ENCODE measurements at regions not wholly inside any gene's neighbourhood (a gene's known extent, or its start where the extent isn't known, plus 50 kb on each side); places are given as distances from the start of the nearest gene placed in this dataset.

DNA sequence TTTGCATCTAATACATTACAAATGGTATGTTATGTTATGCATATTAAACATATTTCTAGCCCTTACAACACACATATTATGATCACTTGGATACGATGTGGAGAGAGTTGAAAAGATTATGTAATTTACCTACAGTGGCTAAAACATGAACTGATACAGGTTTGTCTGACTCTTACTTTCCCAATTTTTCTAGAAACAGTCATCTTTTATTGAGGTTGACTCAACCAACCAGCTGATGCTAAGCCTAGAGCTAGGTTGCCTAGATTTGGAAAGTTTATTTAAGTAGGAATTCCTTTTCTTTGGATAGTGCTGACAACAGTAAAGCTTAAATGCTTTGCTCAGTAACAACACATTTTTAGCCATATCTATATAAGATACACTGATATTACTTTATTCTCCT, 1215.1 kb downstream of the ADGRL3 start:
- DNase-seq = no peak

DNA sequence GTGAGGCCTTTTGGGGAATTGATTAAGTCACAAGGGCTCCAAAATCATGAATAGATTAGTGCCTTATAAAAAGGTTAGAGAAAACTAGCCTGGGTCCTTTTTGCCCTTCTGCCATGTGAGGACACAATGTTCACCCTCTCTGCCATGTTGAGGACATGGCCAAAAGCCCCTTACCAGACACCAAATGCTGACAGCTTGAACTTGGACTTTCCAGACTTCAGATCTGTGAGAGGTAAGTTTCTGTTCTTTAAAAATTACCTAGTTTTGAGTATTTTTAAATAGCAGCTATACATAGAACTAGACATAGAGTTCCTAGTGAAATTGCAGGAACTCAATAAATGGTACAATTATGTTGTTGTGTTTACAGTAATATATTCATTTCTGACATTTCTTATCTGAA, 1214.4 kb downstream of the ADGRL3 start:
- DNase-seq = no peak

DNA sequence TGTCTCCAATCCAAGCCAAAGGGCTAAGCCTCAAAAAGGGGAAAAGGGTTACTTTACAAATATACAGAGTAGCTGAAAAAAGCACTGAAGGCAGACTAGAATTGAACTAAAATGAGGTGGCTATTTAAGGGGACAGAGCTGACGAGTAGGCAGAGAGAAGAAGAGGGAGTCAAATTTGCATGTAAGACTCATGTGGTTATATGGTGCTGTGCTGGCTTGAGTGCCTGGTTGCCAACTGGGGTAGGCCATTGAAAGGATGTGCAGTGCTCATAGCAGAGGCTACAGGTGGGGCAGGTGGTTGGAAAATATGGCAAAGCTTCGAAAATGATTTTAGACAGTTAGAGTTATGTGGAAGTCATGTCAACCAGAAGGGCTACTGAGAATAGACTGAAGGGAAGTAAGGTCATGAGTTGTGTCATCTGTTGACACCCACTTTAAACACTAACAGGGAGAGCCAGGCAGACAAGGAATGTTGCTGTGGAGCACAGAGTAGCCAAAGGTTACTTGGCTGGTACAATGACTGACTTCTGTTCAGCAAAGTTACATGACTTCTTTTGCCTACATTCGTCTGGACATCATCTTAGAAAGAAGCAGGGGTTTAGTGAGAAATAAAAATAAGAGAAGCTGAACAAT, 1210.4 kb downstream of the ADGRL3 start:
- no peak for DNase-seq

DNA sequence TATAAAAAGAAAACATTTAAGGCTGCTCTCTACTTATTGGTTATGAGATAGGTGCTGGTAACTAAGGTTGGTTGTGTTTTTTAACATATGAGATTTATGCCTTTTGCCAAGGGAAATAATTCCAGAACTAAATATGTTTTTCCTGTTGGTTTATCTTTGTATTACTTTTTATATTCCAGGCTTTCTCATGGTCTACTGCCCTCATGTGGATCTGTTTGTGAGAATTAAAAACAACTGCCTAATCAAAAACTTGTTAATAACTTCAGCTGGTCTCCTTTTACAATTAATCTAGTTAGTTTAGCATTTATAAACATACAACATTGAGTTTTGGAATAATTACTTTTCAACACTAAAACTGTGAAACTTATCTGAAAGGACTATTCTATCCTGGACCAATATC, 1208.3 kb downstream of the ADGRL3 start:
- no peak for DNase-seq

DNA sequence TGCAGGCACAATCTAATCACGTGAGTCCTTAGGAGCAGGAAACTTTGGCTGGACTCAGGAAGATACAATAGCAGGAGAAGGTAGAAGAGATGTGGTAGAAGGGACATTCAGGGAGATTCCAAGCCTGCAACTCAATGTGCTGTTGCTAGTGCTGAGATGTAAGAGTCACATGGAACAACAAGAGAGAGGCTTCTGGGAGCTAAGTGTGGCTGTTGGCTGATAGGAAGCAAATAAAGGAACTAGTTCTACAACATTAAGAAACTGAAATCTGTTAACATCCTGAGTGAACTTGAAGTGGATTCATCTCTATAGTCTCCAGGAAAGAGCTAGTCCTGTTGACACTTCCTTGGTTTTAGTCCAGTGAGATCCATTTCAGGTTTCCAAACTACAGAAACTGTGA, 1207.4 kb downstream of the ADGRL3 start:
- no peak for DNase-seq

DNA sequence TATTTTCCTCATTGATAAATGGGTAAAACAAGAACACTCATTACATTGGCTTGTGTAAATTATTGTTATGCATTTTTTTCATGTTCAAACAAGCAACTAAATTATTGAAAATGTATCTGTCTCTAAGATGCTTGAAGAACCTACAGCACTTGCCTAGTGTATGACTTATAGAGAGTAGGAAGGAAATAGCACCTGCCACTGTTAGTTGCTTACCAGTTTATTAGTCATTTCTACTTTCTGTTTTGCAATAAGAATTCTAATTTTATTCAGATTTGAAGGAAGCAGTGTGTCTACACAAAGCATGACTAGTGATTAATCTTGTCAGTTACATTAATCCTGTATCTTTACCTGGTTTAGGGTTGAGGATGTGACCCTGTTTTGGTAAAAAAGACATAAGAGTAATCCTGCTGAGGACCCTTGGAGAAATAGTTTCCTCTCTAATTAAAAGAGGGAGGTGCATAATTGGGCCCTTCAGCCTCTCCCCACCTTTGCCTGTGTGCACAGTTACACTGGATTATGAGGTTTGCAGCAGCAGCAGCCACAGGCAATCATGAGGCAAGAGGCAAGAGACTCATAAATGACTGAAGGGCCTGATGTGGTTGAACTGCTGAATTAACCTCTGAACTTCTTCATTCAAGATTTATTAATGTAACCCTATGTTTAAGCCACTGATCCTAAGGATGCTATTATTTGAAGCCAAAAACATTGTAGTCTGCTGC, 1202.1 kb downstream of the ADGRL3 start:
- DNase-seq = no peak

DNA sequence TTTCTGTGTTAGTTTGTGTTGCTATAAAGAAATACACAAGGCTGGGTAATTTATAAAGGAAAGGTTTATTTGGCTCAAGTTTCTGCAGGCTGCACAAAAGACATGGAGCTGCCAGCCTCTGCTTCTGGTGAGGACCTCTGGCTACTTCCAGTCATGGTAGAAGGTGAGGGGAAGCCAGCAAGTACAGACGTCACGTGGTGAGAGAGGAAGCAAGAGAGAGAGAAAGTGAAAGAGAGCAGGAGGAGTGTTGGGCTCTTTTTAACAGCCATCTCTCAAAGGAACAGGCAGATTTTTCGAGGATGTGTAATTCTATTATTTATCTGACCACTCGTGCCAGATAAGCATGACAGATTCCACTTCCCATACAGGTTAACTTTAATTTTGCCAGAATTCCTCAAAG, 1199.1 kb downstream of the ADGRL3 start:
- DNase-seq = no peak

DNA sequence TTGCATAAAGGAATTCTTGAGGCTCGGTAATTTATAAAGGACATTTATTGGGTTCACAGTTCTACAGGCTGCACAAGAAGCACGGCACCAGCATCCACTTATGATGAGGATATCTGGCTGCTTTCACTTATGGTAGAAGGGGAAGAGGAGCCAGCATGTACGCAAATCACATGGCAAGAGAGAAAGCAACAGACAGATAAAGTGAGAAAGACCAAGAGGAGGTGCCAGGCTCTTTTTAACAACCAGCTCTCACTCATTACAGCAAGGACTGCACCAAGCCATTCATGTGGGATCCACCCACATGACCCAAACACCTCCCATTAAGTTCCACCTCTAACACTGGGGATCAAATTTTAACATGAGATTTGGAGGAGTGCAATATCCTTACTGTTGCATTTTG, 1198.2 kb downstream of the ADGRL3 start:
- no peak for DNase-seq

DNA sequence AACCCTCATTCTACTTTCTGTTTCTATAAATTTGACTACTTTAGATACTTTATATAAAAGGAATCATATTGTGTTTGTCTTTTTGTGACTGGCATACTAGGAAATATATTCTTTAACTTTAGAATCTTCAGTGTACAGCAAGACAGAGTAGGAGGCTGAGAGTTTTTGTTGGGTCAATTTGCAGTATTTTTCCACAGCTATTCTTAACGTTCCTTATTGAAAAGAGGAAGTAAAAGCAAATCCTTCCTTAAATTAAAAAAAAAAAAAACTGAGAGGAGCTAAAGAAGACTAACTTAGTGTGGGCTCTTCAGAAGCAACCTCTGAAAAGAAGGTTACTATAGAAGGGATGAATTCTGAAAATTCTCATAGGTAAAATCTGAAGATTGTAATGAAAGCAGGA, 1194.6 kb downstream of the ADGRL3 start:
- DNase-seq = no peak

DNA sequence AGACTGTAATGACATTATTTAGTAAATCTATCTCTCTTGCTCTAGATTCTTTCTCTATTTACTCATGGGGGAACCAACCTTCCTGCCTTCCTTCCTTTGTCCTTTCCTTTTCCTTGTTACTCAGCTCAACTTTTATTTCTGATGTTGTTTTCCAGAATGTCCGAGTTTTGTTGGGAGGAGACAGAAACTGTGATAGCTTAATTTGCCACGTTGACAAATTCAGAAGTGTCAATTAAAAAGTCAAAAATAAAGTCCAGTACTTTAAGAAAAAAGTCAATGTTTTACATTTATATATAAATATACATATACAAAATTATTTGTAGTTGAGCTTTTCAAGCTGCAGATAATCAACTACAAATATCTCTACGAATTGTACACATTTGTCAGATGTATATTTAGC, 1187.7 kb downstream of the ADGRL3 start:
- DNase-seq = no peak

DNA sequence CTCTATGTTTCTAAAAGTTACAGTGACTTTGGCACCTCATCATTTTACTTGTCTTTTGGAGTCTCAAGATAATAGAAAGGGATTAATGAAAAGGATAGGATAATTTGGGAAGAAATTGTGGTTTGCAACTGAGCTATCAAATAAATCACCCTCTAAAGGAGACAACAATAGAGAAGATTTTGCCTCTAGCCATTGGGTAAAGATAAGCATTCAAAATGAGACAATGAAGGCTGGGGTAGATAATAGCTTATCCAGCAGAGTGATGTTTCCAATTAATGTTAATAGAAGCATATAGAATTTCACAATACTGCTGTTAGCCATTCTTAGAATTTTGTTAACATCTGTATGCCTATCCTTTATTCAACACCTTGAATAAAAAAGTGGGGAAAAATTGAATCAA, 1177.6 kb downstream of the ADGRL3 start:
- no peak for DNase-seq

DNA sequence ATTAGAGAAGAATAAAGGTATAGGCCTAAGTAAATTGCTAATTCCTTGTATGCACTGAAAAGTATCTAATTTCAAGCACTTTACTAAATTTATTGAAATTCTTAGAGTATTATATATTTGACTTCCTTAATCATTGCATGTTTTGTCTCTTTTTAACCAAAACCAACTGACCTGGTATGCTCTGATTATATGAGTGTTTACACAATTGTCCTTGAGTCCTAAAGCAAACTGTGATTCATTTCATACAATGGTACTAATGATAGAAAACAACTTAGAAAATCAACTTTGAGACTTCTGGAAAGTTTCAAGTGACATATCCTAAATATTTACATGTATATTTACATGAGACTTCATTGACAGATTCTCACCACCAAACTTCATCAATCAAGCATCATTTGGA, 1177.1 kb downstream of the ADGRL3 start:
- no peak for DNase-seq

DNA sequence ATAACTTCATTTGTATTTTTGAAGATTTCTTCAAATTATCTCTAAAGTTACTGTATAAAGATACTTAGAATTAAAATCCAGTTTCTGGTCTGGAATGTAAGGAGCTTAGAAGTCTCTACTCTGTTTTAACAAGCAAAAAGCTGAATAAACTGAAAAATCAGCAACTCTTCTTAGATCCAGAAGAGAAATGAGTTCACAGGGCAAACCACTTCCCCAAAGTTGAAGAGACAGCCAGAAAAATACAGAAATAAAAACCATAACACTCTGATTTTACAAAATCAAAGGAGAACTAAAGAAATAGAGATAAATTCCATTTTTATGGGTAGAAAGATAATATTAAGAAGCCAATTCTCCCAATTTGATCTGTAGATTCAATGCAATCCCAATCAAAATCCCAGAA, 1166.8 kb downstream of the ADGRL3 start:
- DNase-seq = no peak

DNA sequence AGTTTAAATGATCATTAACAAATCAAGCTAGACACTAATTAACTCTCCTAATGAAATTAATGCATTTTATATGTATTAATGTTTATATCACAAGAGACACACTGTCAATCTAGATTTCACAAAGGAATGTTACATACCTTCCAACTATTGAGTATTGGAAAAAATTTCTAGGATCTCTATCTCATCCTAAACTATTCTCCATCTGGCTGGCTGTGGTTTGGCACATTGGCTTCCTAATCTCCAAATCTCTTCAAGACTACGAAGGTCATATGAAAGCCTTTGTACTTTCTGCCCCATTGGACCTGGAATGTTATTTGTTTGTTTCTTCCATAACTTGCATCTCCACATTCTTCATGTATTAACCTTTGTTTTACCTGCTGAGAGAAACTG, 1160.0 kb downstream of the ADGRL3 start:
- DNase-seq = no peak

DNA sequence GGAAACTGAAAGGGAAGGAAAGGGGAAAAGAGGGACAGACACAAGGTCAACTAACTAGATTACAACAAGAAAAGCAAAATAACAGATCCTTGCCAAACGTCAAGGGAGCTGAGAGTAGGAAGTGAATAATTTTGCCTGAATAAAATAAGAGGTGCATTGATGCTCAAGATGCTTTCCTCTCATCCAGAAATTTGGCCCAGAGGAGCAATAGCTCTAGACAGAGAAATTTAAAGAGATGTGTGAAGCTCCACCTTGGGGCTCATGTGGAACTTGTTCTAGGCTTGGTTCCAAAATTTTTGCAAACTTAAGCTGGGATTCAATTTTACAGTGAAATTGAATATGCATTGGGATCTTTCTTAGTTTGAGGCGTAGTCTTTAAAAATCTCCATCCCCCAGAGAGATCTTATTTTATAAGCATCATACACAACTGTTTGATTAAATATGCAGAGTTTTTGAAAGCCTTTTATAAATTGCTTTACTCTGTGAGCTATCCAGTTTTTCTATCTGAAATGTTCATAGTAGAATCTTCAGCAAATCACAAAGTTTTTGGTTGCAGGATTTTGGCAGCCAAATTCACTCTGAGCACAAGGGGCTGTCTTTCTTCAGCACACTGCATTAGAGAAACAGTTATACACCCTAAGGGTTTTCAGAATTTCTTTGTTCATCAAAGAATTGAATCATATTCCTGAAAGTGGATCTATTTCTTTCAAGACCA, 1159.5 kb downstream of the ADGRL3 start:
- DNase-seq = no peak

DNA sequence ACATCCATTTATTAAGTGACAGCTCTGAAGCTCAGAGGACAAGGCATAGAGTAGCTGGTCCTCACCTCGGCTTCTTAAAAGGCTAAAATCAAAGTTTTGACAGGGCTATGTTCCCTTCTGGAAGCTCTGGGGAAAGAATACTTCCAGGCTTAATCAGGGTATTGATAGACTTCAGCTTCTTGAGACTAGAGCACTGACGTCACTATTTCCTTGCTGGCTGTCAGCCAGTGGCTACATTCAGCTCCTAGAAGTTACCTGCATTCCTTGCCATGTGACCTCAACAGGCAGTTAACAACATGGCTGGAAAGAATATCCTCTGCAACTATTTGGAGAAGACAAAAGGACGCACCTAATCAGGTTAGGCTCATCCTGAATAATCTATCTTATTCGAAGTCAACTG, 1144.8 kb downstream of the ADGRL3 start:
- DNase-seq = no peak

DNA sequence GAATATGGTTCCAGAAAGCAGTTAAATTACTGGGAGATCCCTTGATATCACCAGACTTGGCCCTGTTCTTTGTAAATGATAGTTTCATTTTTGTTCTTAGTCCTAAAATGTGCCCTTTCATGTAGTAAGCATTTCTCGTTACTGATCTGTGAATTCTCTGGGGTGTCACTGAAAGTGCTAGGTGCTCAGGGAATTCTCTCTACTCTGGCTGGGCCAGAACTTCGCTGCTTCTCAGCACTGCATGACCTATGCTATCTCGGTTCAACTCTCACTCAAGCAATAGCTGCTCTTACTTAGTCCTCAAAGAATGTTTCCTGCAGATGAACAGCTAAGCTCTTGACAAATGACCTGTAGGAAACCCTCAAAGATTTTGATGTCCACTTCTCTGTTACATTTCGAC, 1144.3 kb downstream of the ADGRL3 start:
- DNase-seq = no peak

DNA sequence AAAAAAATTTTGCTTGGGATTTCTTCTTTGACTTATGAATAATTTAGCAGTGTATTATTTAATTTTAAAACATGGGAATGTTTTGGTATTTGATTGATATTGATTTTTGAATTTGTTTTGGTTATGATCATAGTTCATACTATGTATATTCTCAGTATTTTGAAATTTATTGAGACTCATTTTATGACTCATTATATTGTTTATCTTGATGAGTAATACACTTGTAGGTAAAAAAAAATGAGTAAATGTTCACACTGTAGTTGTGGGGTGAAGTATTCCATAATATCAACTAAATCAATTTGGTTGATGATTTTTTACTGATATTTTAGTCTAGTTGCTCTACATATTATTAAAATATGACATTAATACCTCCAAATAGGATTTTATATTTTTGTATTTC, 1142.2 kb downstream of the ADGRL3 start:
- DNase-seq = no peak

DNA sequence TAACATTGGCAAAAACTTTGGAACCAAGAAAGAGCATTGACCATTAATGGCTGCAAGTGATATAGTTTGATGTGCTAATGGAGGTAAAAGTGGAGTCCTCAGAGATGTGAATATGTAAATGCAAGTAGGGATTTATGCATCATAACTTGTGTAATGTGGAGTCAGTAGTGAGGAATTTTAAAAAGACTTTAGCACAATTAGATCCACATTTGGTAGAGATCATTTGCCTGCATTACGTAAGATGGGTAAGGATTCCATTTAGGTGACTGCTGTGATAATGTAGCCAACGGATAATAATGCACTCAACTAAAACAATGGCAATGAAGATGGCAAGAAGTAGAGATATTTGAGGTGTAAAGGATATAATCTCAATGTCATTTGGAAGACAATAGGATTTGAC, 1128.4 kb downstream of the ADGRL3 start:
- DNase-seq = no peak

DNA sequence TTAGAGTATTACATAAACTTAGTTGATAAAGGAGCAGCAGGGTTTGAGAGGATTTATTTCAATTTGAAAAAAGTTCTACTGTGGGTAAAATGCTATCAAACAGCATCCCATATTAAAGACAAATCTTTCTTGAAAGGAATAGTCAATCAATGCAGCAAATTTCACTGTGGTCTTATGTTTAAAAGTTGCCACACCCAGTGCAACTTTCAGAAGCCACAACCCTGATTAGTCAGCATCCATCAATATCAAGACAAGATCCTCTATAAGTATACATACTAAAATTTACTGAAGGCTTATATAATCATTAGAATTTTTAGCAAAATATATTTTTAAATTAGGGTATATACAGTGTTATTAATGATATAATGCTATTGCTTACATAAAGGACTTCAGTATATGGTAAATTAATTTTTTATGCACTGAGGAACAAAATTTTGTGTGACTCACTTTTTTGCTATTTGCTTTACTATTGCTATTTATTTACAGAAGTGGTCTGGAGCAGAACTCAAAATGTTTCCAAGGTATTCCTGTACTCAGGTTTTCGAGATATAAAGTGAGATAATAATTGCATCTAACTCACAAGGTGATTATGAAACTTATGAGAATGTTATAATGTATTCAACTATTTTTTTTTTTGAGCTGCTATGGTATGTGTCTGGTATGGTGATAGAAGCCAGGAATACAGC, 1127.6 kb downstream of the ADGRL3 start:
- no peak for DNase-seq

DNA sequence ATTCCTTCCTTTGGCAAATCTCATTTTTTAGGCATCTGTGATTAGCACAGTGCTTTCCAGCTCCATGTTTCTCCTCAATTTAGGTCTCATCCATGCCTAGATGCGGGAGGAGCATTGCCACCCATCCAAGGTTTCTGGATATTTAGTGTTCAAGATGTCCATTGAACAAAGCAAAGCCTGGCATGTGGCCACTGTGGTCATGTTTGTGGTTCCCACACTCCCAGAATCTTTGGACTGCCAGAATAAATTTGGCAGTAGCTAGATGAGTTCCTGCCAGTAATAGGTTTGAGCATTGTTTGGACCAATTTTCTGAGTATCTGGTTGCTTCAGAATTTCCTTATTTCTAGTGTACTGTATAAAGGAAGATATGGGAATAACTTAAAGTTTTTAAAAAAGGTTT, 1124.1 kb downstream of the ADGRL3 start:
- DNase-seq = no peak

DNA sequence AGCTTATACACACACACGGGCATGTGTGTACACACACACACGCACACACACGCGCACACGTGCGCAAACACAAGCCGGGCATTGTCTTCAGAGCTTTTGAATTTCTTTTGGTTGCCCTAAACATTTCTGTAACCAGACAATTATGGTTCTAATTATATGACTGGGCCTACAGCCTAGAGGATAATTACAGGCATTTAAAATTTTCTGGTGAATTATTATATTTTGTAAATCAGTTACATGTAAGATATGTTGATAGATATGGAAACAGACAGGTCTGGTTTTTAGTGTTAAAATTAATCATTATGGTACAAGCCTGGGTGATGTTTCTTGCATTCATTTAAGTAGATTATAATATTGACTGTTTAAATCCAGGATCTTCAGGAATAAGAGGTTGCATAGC, 1120.5 kb downstream of the ADGRL3 start:
- DNase-seq = no peak

DNA sequence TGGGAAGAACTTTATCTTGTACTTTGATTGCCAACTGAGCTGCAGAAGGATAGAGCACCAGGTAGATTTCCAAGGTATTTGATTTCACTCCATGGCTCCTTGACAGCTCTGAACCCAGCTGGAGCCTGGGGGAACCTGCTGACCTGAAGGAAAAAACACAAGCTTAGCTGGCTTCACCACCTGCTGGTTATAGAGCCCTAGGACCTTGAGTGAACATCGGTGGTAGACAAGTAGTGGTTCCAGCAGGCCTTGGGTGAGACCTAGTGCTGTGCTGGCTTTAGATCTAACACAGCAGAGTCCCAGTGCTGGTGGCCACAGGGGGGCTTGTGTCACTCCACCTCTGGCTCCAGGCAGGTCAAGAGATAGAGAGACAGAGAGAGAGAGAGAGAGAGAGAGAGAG, 1102.6 kb downstream of the ADGRL3 start:
- no peak for DNase-seq

DNA sequence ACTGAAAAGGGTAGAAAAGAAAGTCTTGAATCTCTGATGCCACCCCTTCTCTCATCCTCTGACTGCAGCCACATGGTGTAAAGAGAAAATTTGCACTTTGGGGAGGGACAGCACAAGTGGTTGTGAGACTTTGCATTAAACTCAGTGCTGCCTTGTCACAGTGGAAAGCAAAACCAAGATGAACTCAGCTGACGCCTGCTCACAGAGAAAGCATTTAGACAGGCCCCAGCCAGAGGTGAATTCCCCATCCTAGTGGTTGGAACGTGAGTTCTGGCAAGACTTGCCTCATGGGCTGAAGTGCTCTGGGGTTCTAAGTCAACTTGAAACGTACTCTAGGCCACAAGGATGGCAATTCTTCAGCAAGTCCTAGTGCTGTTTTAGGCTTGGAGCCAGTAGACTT, 1101.4 kb downstream of the ADGRL3 start:
- no peak for DNase-seq

All from stimulated activated CD8-positive, alpha-beta memory T cell treated with anti-CD3 and anti-CD28 coated beads, Interleukin-4, amount 100 ng/mL, for 48 hours (primary cell).